ENCODE measurements at regions not wholly inside any gene's neighbourhood (a gene's known extent, or its start where the extent isn't known, plus 50 kb on each side); places are given as distances from the start of the nearest gene placed in this dataset.
A peak's percentile ranks its signal among the peaks of the same experiment; 100 is the strongest.
"Not testable (repeated sequence)": the region's sequence is repeated elsewhere in the genome, so short reads cannot be mapped to it uniquely, and the experiment has no call there.

GRCh38 chr1:143799568-143800187, 172.1 kb downstream of the FAM72C start:
- not testable (repeated sequence) for DNase-seq (ENCODE audit: low read depth); H3K4me3 ChIP-seq (ENCODE audit: low read depth, low read length)

GRCh38 chr1:143796369-143796768, 175.4 kb downstream of the FAM72C start:
- not testable (repeated sequence) for H3K4me3 ChIP-seq (ENCODE audit: low read depth, low read length); DNase-seq (ENCODE audit: low read depth)

- DNase-seq (ENCODE audit: low read depth); H3K4me3 ChIP-seq (ENCODE audit: low read depth, low read length): not testable (repeated sequence)
Measured at GRCh38 chr1:143792047-143792937, 179.5 kb downstream of the FAM72C start.

GRCh38 chr1:143786381-143786780, 185.4 kb downstream of the FAM72C start:
- DNase-seq (ENCODE audit: low read depth); H3K4me3 ChIP-seq (ENCODE audit: low read depth, low read length): not testable (repeated sequence)

- H3K4me3 ChIP-seq (ENCODE audit: low read depth, low read length); DNase-seq (ENCODE audit: low read depth): not testable (repeated sequence)
Measured at GRCh38 chr1:143785883-143786282, 185.9 kb downstream of the FAM72C start.

- DNase-seq (ENCODE audit: low read depth); H3K4me3 ChIP-seq (ENCODE audit: low read depth, low read length): not testable (repeated sequence)
Measured at GRCh38 chr1:143784239-143784882, 187.4 kb downstream of the FAM72C start.

- not testable (repeated sequence) for DNase-seq (ENCODE audit: low read depth)
Measured at GRCh38 chr1:143778178-143778577, 193.6 kb downstream of the FAM72C start.

GRCh38 chr1:143764831-143765230, 207.0 kb downstream of the FAM72C start:
- DNase-seq (ENCODE audit: low read depth); H3K4me3 ChIP-seq (ENCODE audit: low read depth, low read length): not testable (repeated sequence)

More at GRCh38 chr1:143778178-143778577, 193.6 kb downstream of the FAM72C start:
- H3K4me3 ChIP-seq (ENCODE audit: low read depth, low read length): not testable (repeated sequence)

- not testable (repeated sequence) for DNase-seq (ENCODE audit: low read depth); H3K4me3 ChIP-seq (ENCODE audit: low read depth, low read length)
Measured at GRCh38 chr1:143760366-143760765, 211.4 kb downstream of the FAM72C start.

- H3K4me3 ChIP-seq (ENCODE audit: low read depth, low read length); DNase-seq (ENCODE audit: low read depth): not testable (repeated sequence)
Measured at GRCh38 chr1:143755961-143756360, 215.8 kb downstream of the FAM72C start.

- TF ChIP-seq CTCF (conservative IDR thresholded peaks at IDR 0.05; ENCODE audit: low read depth, low read length): no peak
- DNase-seq (ENCODE audit: low read depth): no peak
- H3K4me3 ChIP-seq (ENCODE audit: low read depth, low read length): no peak overlapping the region
Measured at GRCh38 chr1:143748906-143749305, 222.9 kb downstream of the FAM72C start.

- TF ChIP-seq CTCF (conservative IDR thresholded peaks at IDR 0.05; ENCODE audit: low read depth, low read length): no peak
- H3K4me3 ChIP-seq (ENCODE audit: low read depth, low read length): peak overlapping the region; percentile 72
- no peak for DNase-seq (ENCODE audit: low read depth)
Measured at GRCh38 chr1:143736562-143736961, 235.2 kb downstream of the FAM72C start.
